ENCODE measurements at regions not wholly inside any gene's neighbourhood (a gene's known extent, or its start where the extent isn't known, plus 50 kb on each side); places are given as distances from the start of the nearest gene placed in this dataset.

- Histone ChIP-seq H3K9me1 (ENCODE audit: insufficient read depth, low read length) (no peaks in the 10 kb centered on the region), H3K4me3 (ENCODE audit: insufficient read depth, low read depth, low read length) (no peak overlapping the region; the same call in 1 of the 2 replicates), H3K4me2 (ENCODE audit: low read depth, low read length) (peak overlapping the region; percentile 58; the same call in 1 of the 2 replicates), H2AK9ac (replicated peaks; ENCODE audit: low read depth, low read length, poor library complexity) (no peak overlapping the region), H2BK120ac (ENCODE audit: low read depth, low read length) (no peak overlapping the region), H3K23ac (ENCODE audit: low read depth, low read length) (no peak overlapping the region), H3K4me1 (ENCODE audit: control insufficient read depth, insufficient read depth, low read length) (no peaks in the 10 kb centered on the region), H3K27me3 (ENCODE audit: control insufficient read depth, insufficient read depth, low read length) (peaks cover 63% of the 10 kb centered on the region), H3K79me1 (ENCODE audit: low read depth in 1 of 2, low read length in 2 of 2) (no peaks in the 10 kb centered on the region), H3K14ac (replicated peaks; ENCODE audit: low read depth, low read length) (no peak overlapping the region), H4K20me1 (ENCODE audit: insufficient read depth, low read length) (no peaks in the 10 kb centered on the region), H2AFZ (replicated peaks; ENCODE audit: low read length, poor library complexity) (no peak overlapping the region), H2BK20ac (ENCODE audit: low read depth, low read length) (no peak overlapping the region), H4K8ac (ENCODE audit: low read depth in 2 of 2, low read length in 2 of 2) (no peak overlapping the region), H4K5ac (ENCODE audit: low read depth, low read length) (no peak overlapping the region), H3K9ac (ENCODE audit: low read depth, low read length) (no peak overlapping the region), H3K4ac (ENCODE audit: low read depth, low read length) (no peak overlapping the region), H2BK15ac (ENCODE audit: low read depth, low read length) (no peak overlapping the region), H4K91ac (ENCODE audit: insufficient read depth, low read depth, low read length) (no peak overlapping the region), H2AK5ac (ENCODE audit: low read depth, low read length) (no peak overlapping the region), H3K27ac (ENCODE audit: insufficient read depth, low read length) (no peak overlapping the region), H3K56ac (ENCODE audit: extremely low read depth, insufficient read depth, low read length) (no peak overlapping the region), H2BK5ac (ENCODE audit: low read depth, low read length, poor library complexity, severe bottlenecking) (no peak overlapping the region), H3K36me3 (ENCODE audit: control insufficient read depth, insufficient read depth, low read length) (no peaks in the 10 kb centered on the region), H3K9me3 (ENCODE audit: control insufficient read depth, insufficient read depth, low read length) (no peaks in the 10 kb centered on the region; the same call in 1 of the 2 replicates), H3K18ac (ENCODE audit: low read depth, low read length) (no peak overlapping the region)
- POLR2A ChIA-PET (ENCODE audit: unreplicated experiment), result no interaction called here
- 5% methylated on average over 8 of the region's 42 CpGs; no CpG with 5 or more reads in 1 of the 2 experiments for WGBS, 2 experiments (ENCODE audit: extremely low coverage in 2 of 2, insufficient read length in 1 of 2)
- TF ChIP-seq, protein P1, sequence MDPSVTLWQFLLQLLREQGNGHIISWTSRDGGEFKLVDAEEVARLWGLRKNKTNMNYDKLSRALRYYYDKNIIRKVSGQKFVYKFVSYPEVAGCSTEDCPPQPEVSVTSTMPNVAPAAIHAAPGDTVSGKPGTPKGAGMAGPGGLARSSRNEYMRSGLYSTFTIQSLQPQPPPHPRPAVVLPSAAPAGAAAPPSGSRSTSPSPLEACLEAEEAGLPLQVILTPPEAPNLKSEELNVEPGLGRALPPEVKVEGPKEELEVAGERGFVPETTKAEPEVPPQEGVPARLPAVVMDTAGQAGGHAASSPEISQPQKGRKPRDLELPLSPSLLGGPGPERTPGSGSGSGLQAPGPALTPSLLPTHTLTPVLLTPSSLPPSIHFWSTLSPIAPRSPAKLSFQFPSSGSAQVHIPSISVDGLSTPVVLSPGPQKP (IDR thresholded peaks at IDR 0.05; ENCODE audit: borderline replicate concordance, low read depth, low read length), result no peak
- no peak for TF ChIP-seq MXI1 (IDR thresholded peaks at IDR 0.05; ENCODE audit: borderline replicate concordance, low read depth, low read length)
- DNase-seq (no peak), ATAC-seq (ENCODE audit: low read depth) (peak; percentile 56)
- in situ Hi-C loops (cut with MboI; ENCODE audit: low sequenced_read_pairs), result no loop called here
- dilution Hi-C loops (cut with HindIII; ENCODE audit: low sequenced_read_pairs, unreplicated experiment), result no loop called here
- intact Hi-C loops (cut with micrococcal nuclease), result no loop called here
- CTCF ChIA-PET, result no interaction called here
- no TSS peak for BruUV-seq (replicated peaks)
Observed at GRCh38 chr17:34156741-34157589, 98.1 kb upstream of the CCL2 start.

Measured in IMR-90 (cell line).